A549 (cell line): ENCODE measurements at regions not wholly inside any gene's neighbourhood (a gene's known extent, or its start where the extent isn't known, plus 50 kb on each side); places are given as distances from the start of the nearest gene placed in this dataset.

Source experiments
- ATAC-seq, 2 experiments: fragments of 200-7000 bp in 1 of 2; fragments of >200 bp in 1 of 2; cut with Nextera tagmentation in 1 of 2; cut with Tn5 transposase in 1 of 2; 3 replicates each; pipeline versions ENCODE4 v1.8.0 to v1.9.1; 2018 to 2020; ENCODE audit warnings: mild to moderate bottlenecking in 1 of 2, moderate library complexity in 1 of 2
- CTCF ChIA-PET: fragments of 300-600 bp; sonication (Branson Sonifier 250); formaldehyde crosslinking; extraction: SDS; loops from one replicate; lab custom pipeline; 2021; ENCODE audit warnings: antibody characterized with exemption, inconsistent platforms; lab: Yijun Ruan, JAX
- POLR2A ChIA-PET: fragments of 350-600 bp; formaldehyde crosslinking; extraction: SDS; loops from one replicate; lab custom pipeline; 2021; ENCODE audit warnings: antibody characterized with exemption, inconsistent platforms; lab: Yijun Ruan, JAX
- DNase-seq, 2 experiments: peaks; one replicate each; pipeline versions ENCODE4 v3.0.0 to v3.0.0-alpha.2; 2011 to 2016; ENCODE audit warnings: low read depth in 1 of 2, low spot score in 1 of 2
- FAIRE-seq: peaks from 2 replicates; lab custom pipeline; 2011; peaks lifted over from hg19 to GRCh38; lab: Jason Lieb, UNC
- H3K27ac ChIP-seq, 2 experiments: fragments of >200 bp; sonication (Bioruptor Twin); formaldehyde crosslinking; 3 replicates each; pipeline ENCODE4 v1.5.1; 2016 to 2017
- H3K4me1 ChIP-seq: fragments of >200 bp; sonication (Bioruptor Twin); formaldehyde crosslinking; 3 replicates; pipeline ENCODE4 v1.6.1; 2016
- H3K4me2 ChIP-seq: fragments of >200 bp; sonication (Bioruptor Twin); formaldehyde crosslinking; 3 replicates; pipeline ENCODE4 v1.6.1; 2016
- H3K4me3 ChIP-seq: fragments of >200 bp; sonication (Bioruptor Twin); formaldehyde crosslinking; 3 replicates; pipeline ENCODE4 v1.5.1; 2016
- H3K9me3 ChIP-seq: fragments of >200 bp; sonication (Bioruptor Twin); formaldehyde crosslinking; 3 replicates; pipeline ENCODE4 v1.6.1; 2016
- ATOH8 ChIP-seq: fragments of 250-450 bp; sonication (Bioruptor Pico); IDR thresholded peaks from 2 replicates; pipeline ENCODE4 v1.5.0; 2020; ENCODE audit warnings: low read depth, mild to moderate bottlenecking, moderate library complexity
- BCL3 ChIP-seq: fragments of >200 bp; sonication (Bioruptor Twin); formaldehyde crosslinking; IDR thresholded peaks from 3 replicates; pipeline ENCODE4 v1.6.1; 2016
- CBX8 ChIP-seq: fragments of 200-600 bp; sonication (generic); IDR thresholded peaks from 2 replicates; pipeline ENCODE4 v1.6.1; 2016
- CEBPB ChIP-seq, 2 experiments: fragments of >200 bp in 1 of 2; sonication (Bioruptor Twin) in 1 of 2; formaldehyde crosslinking in 1 of 2; IDR thresholded peaks; 2 replicates each; pipeline ENCODE4 v1.6.1; 2012 to 2016
- E2F6 ChIP-seq: IDR thresholded peaks from 2 replicates; pipeline ENCODE4 v1.6.1; 2012; ENCODE audit warnings: low read depth, borderline replicate concordance
- HES2 ChIP-seq: fragments of >200 bp; sonication (Bioruptor Twin); formaldehyde crosslinking; IDR thresholded peaks from 2 replicates; pipeline ENCODE4 v1.6.1; 2016
- HOXB13 ChIP-seq: fragments of 250-450 bp; sonication (Bioruptor Pico); IDR thresholded peaks from 2 replicates; pipeline ENCODE4 v1.5.0; 2020; ENCODE audit warnings: low read depth, mild to moderate bottlenecking, moderate library complexity
- JUN ChIP-seq, 2 experiments: fragments of >200 bp; sonication (Bioruptor Twin); formaldehyde crosslinking; IDR thresholded peaks; 2 replicates in 1 of 2; 3 replicates in 1 of 2; pipeline ENCODE4 v1.6.1; 2016 to 2017
- JUNB ChIP-seq: fragments of >200 bp; sonication (Bioruptor Twin); formaldehyde crosslinking; IDR thresholded peaks from 2 replicates; pipeline ENCODE4 v1.6.1; 2016
- KDM5A ChIP-seq: fragments of 200-600 bp; sonication (generic); IDR thresholded peaks from 2 replicates; pipeline ENCODE4 v1.6.1; 2016; ENCODE audit warnings: antibody characterized with exemption, mild to moderate bottlenecking
- MAZ ChIP-seq: fragments of 150-350 bp; IDR thresholded peaks from 2 replicates; pipeline ENCODE4 v1.6.1; 2014; ENCODE audit warnings: antibody characterized with exemption, low read depth, low read length, borderline replicate concordance
- MYC ChIP-seq: IDR thresholded peaks from 2 replicates; pipeline ENCODE4 v1.6.1; 2012; ENCODE audit warnings: mild to moderate bottlenecking, inconsistent platforms, low read length, improper control_type of control experiment, borderline replicate concordance
- NR3C1 ChIP-seq: fragments of >200 bp; sonication (Bioruptor Twin); formaldehyde crosslinking; IDR thresholded peaks from 3 replicates; pipeline ENCODE4 v1.6.1; 2017
- PBX3 ChIP-seq: IDR thresholded peaks from 2 replicates; pipeline ENCODE4 v1.6.1; 2012
- PHF8 ChIP-seq: fragments of 200-600 bp; sonication (generic); IDR thresholded peaks from 2 replicates; pipeline ENCODE4 v1.6.1; 2016; ENCODE audit warnings: low read depth, mild to moderate bottlenecking, antibody characterized with exemption, moderate library complexity, borderline replicate concordance
- POLR2A ChIP-seq: IDR thresholded peaks from 2 replicates; pipeline ENCODE4 v1.6.1; 2012; ENCODE audit warnings: mild to moderate bottlenecking, low read length
- TFCP2L1 ChIP-seq: fragments of 250-450 bp; sonication (Bioruptor Pico); IDR thresholded peaks from 2 replicates; pipeline ENCODE4 v1.5.0; 2021; ENCODE audit warnings: mild to moderate bottlenecking
- ZFP36 ChIP-seq: fragments of 450-650 bp; IDR thresholded peaks from 2 replicates; pipeline ENCODE4 v1.6.1; 2014; ENCODE audit warnings: borderline replicate concordance; ENCODE audit not compliant: partially characterized antibody
- ZNF302 ChIP-seq: fragments of 250-450 bp; sonication (Bioruptor Pico); IDR thresholded peaks from 2 replicates; pipeline ENCODE4 v1.9.0; 2021; ENCODE audit warnings: inconsistent platforms, mild to moderate bottlenecking, moderate library complexity
- WGBS: methylation state at CpG from one replicate; pipeline ENCODE4 v1.1.6; 2017; ENCODE audit errors: missing lambda C conversion rate; 5-methylcytosine and 5-hydroxymethylcytosine counted together

- no peak for ATAC-seq
These were observed 80.9 kb downstream of the AASDHPPT start for GRCh38 chr11:106158406-106158805.

GRCh38 chr11:106159836-106160235 lies 82.4 kb downstream of the AASDHPPT start:
- H3K4me3 ChIP-seq: no peak overlapping the region
- DNase-seq (no peak), FAIRE-seq (no peak), ATAC-seq (no peak)
- H3K9me3 ChIP-seq: no peaks in the 10 kb centered on the region
- H3K4me2 ChIP-seq: no peak overlapping the region; the same call in 2 of the 3 replicates
- TF ChIP-seq NR3C1 (no peak), HOXB13 (no peak), JUNB (no peak), ATOH8 (CRISPR knock-in tag) (no peak), PBX3 (no peak), MAZ (no peak), CBX8 (no peak)
- no peak overlapping the region for H3K27ac ChIP-seq
- ChIA-PET CTCF (no interaction called here), POLR2A (no interaction called here)
- H3K4me1 ChIP-seq: no peaks in the 10 kb centered on the region

More at GRCh38 chr11:106158406-106158805, 80.9 kb downstream of the AASDHPPT start:
- H3K4me2 ChIP-seq: no peak overlapping the region
- no peak overlapping the region for H3K4me3 ChIP-seq
- whole genome bisulfite sequencing: 69% methylated on average over 3 of the region's 3 CpGs
- no peaks in the 10 kb centered on the region for H3K9me3 ChIP-seq
- no peak overlapping the region for H3K27ac ChIP-seq
- TF ChIP-seq ZFP36: no peak
- no peak for TF ChIP-seq HOXB13
- no peak for TF ChIP-seq NR3C1
- no peak for TF ChIP-seq CBX8
- TF ChIP-seq HES2: no peak
- TF ChIP-seq ZNF302 (CRISPR knock-in tag): no peak
- TF ChIP-seq ATOH8 (CRISPR knock-in tag): no peak
- no peak for TF ChIP-seq PHF8
- H3K4me1 ChIP-seq: no peaks in the 10 kb centered on the region
- POLR2A ChIA-PET: no interaction called here
- no peak for DNase-seq
- CTCF ChIA-PET: no interaction called here
- no peak for FAIRE-seq

GRCh38 chr11:106160494-106160893 lies 83.0 kb downstream of the AASDHPPT start:
- ChIA-PET POLR2A (no interaction called here), CTCF (no interaction called here)
- DNase-seq (no peak), ATAC-seq (no peak), FAIRE-seq (no peak)
- H3K4me2 ChIP-seq: peak overlapping the region; percentile 37; the same call in 2 of the 3 replicates
- no peaks in the 10 kb centered on the region for H3K4me1 ChIP-seq
- H3K4me3 ChIP-seq: no peak overlapping the region
- WGBS: 40% methylated on average over 7 of the region's 7 CpGs
- H3K9me3 ChIP-seq: no peaks in the 10 kb centered on the region
- TF ChIP-seq JUN (IDR thresholded peaks at IDR 0.05) (no peak), HOXB13 (no peak)
- H3K27ac ChIP-seq: no peak overlapping the region

GRCh38 chr11:106161775-106162634 lies 84.5 kb downstream of the AASDHPPT start:
- Histone ChIP-seq H3K27ac (no peak overlapping the region), H3K4me1 (no peaks in the 10 kb centered on the region), H3K4me2 (no peak overlapping the region), H3K9me3 (no peaks in the 10 kb centered on the region), H3K4me3 (no peak overlapping the region)
- ChIA-PET CTCF (no interaction called here), POLR2A (no interaction called here)
- no peak for FAIRE-seq
- TF ChIP-seq BCL3 (no peak), ZFP36 (no peak), POLR2A (no peak), CEBPB (IDR thresholded peaks at IDR 0.05) (no peak), MYC (no peak), TFCP2L1 (CRISPR knock-in tag) (no peak), KDM5A (no peak), E2F6 (no peak), NR3C1 (no peak)
- no peak for ATAC-seq
- DNase-seq: no peak
- WGBS: 23% methylated on average over 3 of the region's 3 CpGs
